ENCODE measurements at regions not wholly inside any gene's neighbourhood (a gene's known extent, or its start where the extent isn't known, plus 50 kb on each side); places are given as distances from the start of the nearest gene placed in this dataset.

GRCh38 chr16:76729525-76729924 is 452.3 kb downstream of the CNTNAP4 start:
- TF ChIP-seq CTCF (conservative IDR thresholded peaks at IDR 0.05) (peak; percentile 15; the same call in 1 of the 2 replicates), ZFX (IDR thresholded peaks at IDR 0.05) (no peak)
